CD4-positive, alpha-beta memory T cell (primary cell): ENCODE measurements at regions not wholly inside any gene's neighbourhood (a gene's known extent, or its start where the extent isn't known, plus 50 kb on each side); places are given as distances from the start of the nearest gene placed in this dataset.
A peak's percentile ranks its signal among the peaks of the same experiment; 100 is the strongest.

ENCODE experiments used
- CTCF ChIA-PET: fragments of 350-600 bp; sonication (Branson Sonifier 250); formaldehyde crosslinking; loops from one replicate; lab custom pipeline; 2021; ENCODE audit warnings: inconsistent platforms; ENCODE audit not compliant: partially characterized antibody; lab: Charles Lee
- POLR2A ChIA-PET: fragments of 350-600 bp; sonication (Branson Sonifier 250); formaldehyde crosslinking; loops from one replicate; lab custom pipeline; 2021; ENCODE audit not compliant: partially characterized antibody; lab: Charles Lee
- DNase-seq, 5 donors: peaks; one replicate each; pipeline versions ENCODE4 v3.0.0 to v3.0.0-alpha.2; 2020 to 2022; ENCODE audit warnings: mixed read lengths in 1 of 5
- H3K27ac ChIP-seq: one replicate; pipeline ENCODE4 v1.7.0; 2013; ENCODE audit warnings: low read depth, low read length
- H3K27me3 ChIP-seq: 2 replicates; pipeline ENCODE4 v1.7.0; 2013; ENCODE audit warnings: mild to moderate bottlenecking, low read length, moderate library complexity; ENCODE audit not compliant: insufficient read depth
- H3K36me3 ChIP-seq: 2 replicates; pipeline ENCODE4 v1.7.0; 2013; ENCODE audit warnings: mild to moderate bottlenecking, low read length, moderate library complexity; ENCODE audit not compliant: insufficient read depth
- H3K4me1 ChIP-seq: 2 replicates; pipeline ENCODE4 v1.7.0; 2013; ENCODE audit warnings: mild to moderate bottlenecking, low read length, moderate library complexity; ENCODE audit not compliant: insufficient read depth
- H3K4me3 ChIP-seq, 2 donors: one replicate each; pipeline ENCODE4 v1.7.0; 2013; ENCODE audit warnings: low read length in 2 of 2, mild to moderate bottlenecking in 1 of 2
- H3K9me3 ChIP-seq, 2 donors: one replicate each; pipeline ENCODE4 v1.7.0; 2013; ENCODE audit warnings: low read length in 2 of 2, control low read depth in 1 of 2; ENCODE audit not compliant: control insufficient read depth in 1 of 2
- H3K27ac Mint-ChIP-seq, 7 donors: one replicate each; pipeline ENCODE4 v1.8.0; 2020 to 2021; ENCODE audit warnings: mixed read lengths in 7 of 7, mild to moderate bottlenecking in 6 of 7, inconsistent platforms in 3 of 7, moderate library complexity in 3 of 7
- H3K27me3 Mint-ChIP-seq, 2 donors: one replicate each; pipeline ENCODE4 v1.8.0; 2020 to 2021; ENCODE audit warnings: mixed read lengths in 2 of 2
- H3K36me3 Mint-ChIP-seq, 2 donors: one replicate each; pipeline ENCODE4 v1.8.0; 2020 to 2021; ENCODE audit warnings: mixed read lengths in 2 of 2, inconsistent platforms in 1 of 2, mild to moderate bottlenecking in 1 of 2
- H3K4me1 Mint-ChIP-seq, 4 donors: one replicate each; pipeline ENCODE4 v1.8.0; 2020 to 2021; ENCODE audit warnings: mixed read lengths in 4 of 4, mild to moderate bottlenecking in 1 of 4
- H3K4me3 Mint-ChIP-seq, 8 donors: one replicate each; pipeline ENCODE4 v1.8.0; 2020 to 2021; ENCODE audit warnings: mixed read lengths in 8 of 8, mild to moderate bottlenecking in 7 of 8, moderate library complexity in 6 of 8, inconsistent platforms in 3 of 8
- H3K9me3 Mint-ChIP-seq, 8 donors: one replicate each; pipeline ENCODE4 v1.8.0; 2020 to 2021; ENCODE audit warnings: mixed read lengths in 8 of 8, mild to moderate bottlenecking in 5 of 8, inconsistent platforms in 3 of 8, moderate library complexity in 1 of 8
- intact Hi-C: fragments of 100-400 bp; cut with micrococcal nuclease; formaldehyde crosslinking; loops from one replicate; pipeline ENCODE4 v1.15.1; 2023

DNA sequence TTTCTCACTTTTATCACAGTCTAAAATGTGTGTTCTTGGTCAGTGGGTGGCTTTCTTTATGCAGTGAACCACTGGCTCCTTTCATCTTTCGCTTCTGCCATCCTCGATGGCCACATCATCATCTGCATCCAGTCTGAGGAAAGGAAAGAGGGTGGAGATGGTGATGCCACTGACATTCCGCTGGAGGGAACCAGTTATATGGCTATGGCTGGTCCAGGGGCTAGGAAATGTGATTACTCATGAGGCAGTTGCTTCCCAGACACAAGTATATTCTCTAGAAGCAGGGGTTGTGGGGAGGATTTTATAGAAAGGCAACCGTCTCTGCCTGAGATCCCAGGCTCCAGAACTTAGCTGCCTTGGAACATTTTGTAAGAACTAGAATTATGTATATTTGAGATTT is 246.7 kb upstream of the AZI2 start:
- ChIA-PET POLR2A (no interaction called here), CTCF (no interaction called here)
- Mint-ChIP-seq H3K4me3 (no peak overlapping the region), H3K27me3 (peaks cover 0 to 2% of the 10 kb centered on the region in 2 donors), H3K36me3 (no peaks in the 10 kb centered on the region), H3K27ac (no peak overlapping the region), H3K4me1 (peaks cover 0 to under 1% (median 0%) of the 10 kb centered on the region in 4 donors), H3K9me3 (peaks cover 0 to 3% (median 0%) of the 10 kb centered on the region in 8 donors)
- H3K4me3 ChIP-seq, result no peak overlapping the region
- no peak for DNase-seq
- no peaks in the 10 kb centered on the region for H3K9me3 ChIP-seq
- no peak overlapping the region for H3K27ac ChIP-seq
- no peaks in the 10 kb centered on the region for H3K4me1 ChIP-seq
- H3K36me3 ChIP-seq, result no peaks in the 10 kb centered on the region
- no peaks in the 10 kb centered on the region for H3K27me3 ChIP-seq
- intact Hi-C loops, result no loop called here

GRCh38 chr3:28597452-28597851 is 248.8 kb upstream of the AZI2 start:
- intact Hi-C loops, result no loop called here
- POLR2A ChIA-PET, result no interaction called here

DNA sequence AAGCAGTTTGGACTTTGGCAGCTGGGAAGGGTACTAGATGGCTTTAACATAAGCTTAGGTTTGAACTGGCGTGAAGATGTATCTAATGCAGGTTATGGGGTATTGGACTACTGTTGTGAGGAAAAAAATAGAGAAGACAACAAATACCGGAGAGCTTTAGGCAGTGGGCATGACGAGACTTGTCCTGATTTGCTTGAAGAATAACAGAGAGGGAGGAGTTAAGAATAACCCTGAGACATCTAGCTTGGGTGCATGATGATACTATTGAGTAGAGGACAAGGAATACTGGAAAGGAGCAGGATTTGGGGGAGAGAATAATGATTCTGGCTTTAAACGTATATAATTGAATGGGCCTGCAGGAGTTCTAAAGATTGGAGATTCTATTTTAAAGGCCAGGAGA is 249.5 kb upstream of the AZI2 start:
- Mint-ChIP-seq H3K27me3 (peaks cover 0 to 2% of the 10 kb centered on the region in 2 donors), H3K27ac (no peak overlapping the region), H3K36me3 (no peaks in the 10 kb centered on the region), H3K4me1 (no peaks in the 10 kb centered on the region), H3K9me3 (peaks cover 0 to 3% (median 0%) of the 10 kb centered on the region in 8 donors), H3K4me3 (no peak overlapping the region)
- ChIA-PET POLR2A (no interaction called here), CTCF (no interaction called here)
- H3K4me3 ChIP-seq, result no peak overlapping the region
- no peaks in the 10 kb centered on the region for H3K27me3 ChIP-seq
- intact Hi-C loops, result no loop called here
- no peaks in the 10 kb centered on the region for H3K9me3 ChIP-seq
- DNase-seq, result no peak
- no peak overlapping the region for H3K27ac ChIP-seq
- H3K36me3 ChIP-seq, result no peaks in the 10 kb centered on the region
- H3K4me1 ChIP-seq, result no peaks in the 10 kb centered on the region

More at GRCh38 chr3:28597452-28597851, 248.8 kb upstream of the AZI2 start:
- DNase-seq, result no peak
- Histone ChIP-seq H3K4me3 (no peak overlapping the region), H3K27me3 (no peaks in the 10 kb centered on the region), H3K4me1 (no peaks in the 10 kb centered on the region), H3K27ac (no peak overlapping the region), H3K9me3 (no peaks in the 10 kb centered on the region), H3K36me3 (no peaks in the 10 kb centered on the region)
- Mint-ChIP-seq H3K27me3 (peaks cover 0 to 2% of the 10 kb centered on the region in 2 donors), H3K4me3 (no peak overlapping the region), H3K9me3 (peaks cover 0 to 3% (median 0%) of the 10 kb centered on the region in 8 donors), H3K4me1 (no peaks in the 10 kb centered on the region), H3K27ac (no peak overlapping the region), H3K36me3 (no peaks in the 10 kb centered on the region)
- CTCF ChIA-PET, result no interaction called here

- H3K4me1 ChIP-seq, result no peaks in the 10 kb centered on the region
- Mint-ChIP-seq H3K4me1 (no peaks in the 10 kb centered on the region), H3K4me3 (no peak overlapping the region), H3K36me3 (no peaks in the 10 kb centered on the region), H3K27me3 (peaks cover 0 to 2% of the 10 kb centered on the region in 2 donors), H3K27ac (no peak overlapping the region), H3K9me3 (peaks cover 0 to 3% (median 0%) of the 10 kb centered on the region in 8 donors)
- intact Hi-C loops, result no loop called here
- H3K4me3 ChIP-seq, result no peak overlapping the region
- ChIA-PET CTCF (no interaction called here), POLR2A (no interaction called here)
- no peaks in the 10 kb centered on the region for H3K9me3 ChIP-seq
- H3K27me3 ChIP-seq, result no peaks in the 10 kb centered on the region
- no peak for DNase-seq
- H3K36me3 ChIP-seq, result no peaks in the 10 kb centered on the region
- no peak overlapping the region for H3K27ac ChIP-seq
Observed at GRCh38 chr3:28601291-28601690, 252.7 kb upstream of the AZI2 start.

- H3K9me3 ChIP-seq, result no peaks in the 10 kb centered on the region
- no peaks in the 10 kb centered on the region for H3K9me3 Mint-ChIP-seq
- no peak overlapping the region for H3K27ac Mint-ChIP-seq
- DNase-seq, result no peak
- POLR2A ChIA-PET, result no interaction called here
- H3K36me3 Mint-ChIP-seq, result no peaks in the 10 kb centered on the region
- no peaks in the 10 kb centered on the region for H3K36me3 ChIP-seq
- H3K27me3 ChIP-seq, result no peaks in the 10 kb centered on the region
- H3K4me1 ChIP-seq, result no peaks in the 10 kb centered on the region
- intact Hi-C loops, result no loop called here
- no peak overlapping the region for H3K4me3 ChIP-seq
- no peak overlapping the region for H3K4me3 Mint-ChIP-seq
- CTCF ChIA-PET, result no interaction called here
- H3K27ac ChIP-seq, result no peak overlapping the region
- no peaks in the 10 kb centered on the region for H3K4me1 Mint-ChIP-seq
- H3K27me3 Mint-ChIP-seq, result no peaks in the 10 kb centered on the region
Observed at GRCh38 chr3:28606283-28606682, 257.7 kb upstream of the AZI2 start.

DNA sequence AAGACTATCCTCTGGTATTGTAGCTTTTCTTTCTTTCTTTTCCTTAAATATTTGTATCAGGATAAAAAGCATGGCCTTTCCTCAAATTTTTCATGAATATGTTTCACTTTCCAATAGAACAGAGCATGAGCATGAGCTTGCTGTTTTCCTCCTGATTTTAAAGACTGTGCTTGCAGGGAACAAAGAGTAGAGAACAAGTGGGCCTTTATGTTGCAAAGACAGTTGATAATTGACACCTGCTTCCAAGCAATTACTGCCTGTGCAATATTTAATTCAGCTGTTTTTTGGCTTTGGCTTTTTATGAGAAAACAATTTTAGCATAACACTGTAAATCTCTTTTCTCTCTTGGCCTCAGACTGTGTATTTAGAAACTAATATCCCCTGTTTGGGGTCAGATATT is 263.6 kb upstream of the AZI2 start:
- peaks cover 0 to 3% (median 0%) of the 10 kb centered on the region in 8 donors for H3K9me3 Mint-ChIP-seq
- Histone ChIP-seq H3K9me3 (no peaks in the 10 kb centered on the region), H3K4me3 (no peak overlapping the region), H3K36me3 (no peaks in the 10 kb centered on the region), H3K4me1 (no peaks in the 10 kb centered on the region), H3K27me3 (no peaks in the 10 kb centered on the region), H3K27ac (no peak overlapping the region)
- H3K27ac Mint-ChIP-seq, result no peak overlapping the region
- intact Hi-C loops, result no loop called here
- H3K4me3 Mint-ChIP-seq, result no peak overlapping the region
- no peaks in the 10 kb centered on the region for H3K27me3 Mint-ChIP-seq
- no peak for DNase-seq
- ChIA-PET CTCF (no interaction called here), POLR2A (no interaction called here)
- no peaks in the 10 kb centered on the region for H3K4me1 Mint-ChIP-seq
- H3K36me3 Mint-ChIP-seq, result no peaks in the 10 kb centered on the region

DNA sequence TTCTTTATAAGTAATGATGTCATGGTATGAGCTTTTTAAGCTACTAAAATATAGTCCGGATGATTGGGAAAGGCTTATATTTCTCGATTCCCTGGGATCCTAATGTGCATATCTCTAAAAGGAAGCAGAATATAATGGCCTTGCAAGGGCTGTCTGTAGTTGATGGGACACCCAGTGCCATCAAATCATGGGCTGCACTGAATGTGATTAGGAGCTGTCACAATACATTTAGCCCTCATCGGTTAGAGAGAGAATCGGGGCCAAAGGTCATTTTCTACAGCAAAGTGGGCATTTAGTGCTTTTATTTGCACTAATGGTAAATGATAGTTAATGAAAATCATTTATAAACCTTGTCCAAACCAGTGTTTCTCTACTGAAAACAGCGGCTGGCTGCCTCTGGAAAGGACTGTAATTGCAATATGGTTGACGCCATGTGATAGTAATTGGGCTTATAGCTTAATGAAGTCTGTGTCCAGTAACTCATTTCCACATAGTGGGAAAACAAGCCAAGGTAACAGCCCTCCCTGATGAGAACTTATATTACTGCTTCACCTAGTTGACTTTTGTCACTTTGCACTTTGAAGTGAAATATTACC is 265.0 kb upstream of the AZI2 start:
- H3K4me3 Mint-ChIP-seq, result no peak overlapping the region
- H3K4me1 Mint-ChIP-seq, result no peaks in the 10 kb centered on the region
- CTCF ChIA-PET, result no interaction called here
- no peaks in the 10 kb centered on the region for H3K27me3 Mint-ChIP-seq
- H3K27ac Mint-ChIP-seq, result peak overlapping the region in 1 of 7 donors; percentile 48
- H3K27me3 ChIP-seq, result no peaks in the 10 kb centered on the region
- H3K36me3 Mint-ChIP-seq, result no peaks in the 10 kb centered on the region
- H3K36me3 ChIP-seq, result no peaks in the 10 kb centered on the region
- intact Hi-C loops, result no loop called here
- no peak for DNase-seq
- POLR2A ChIA-PET, result no interaction called here
- H3K4me1 ChIP-seq, result no peaks in the 10 kb centered on the region
- peaks cover 0 to 3% (median 0%) of the 10 kb centered on the region in 8 donors for H3K9me3 Mint-ChIP-seq
- no peaks in the 10 kb centered on the region for H3K9me3 ChIP-seq
- H3K4me3 ChIP-seq, result no peak overlapping the region
- H3K27ac ChIP-seq, result no peak overlapping the region

- no peaks in the 10 kb centered on the region for H3K27me3 ChIP-seq
- Mint-ChIP-seq H3K36me3 (no peaks in the 10 kb centered on the region), H3K9me3 (peaks cover 0 to 12% (median 0%) of the 10 kb centered on the region in 8 donors), H3K4me3 (no peak overlapping the region), H3K27me3 (no peaks in the 10 kb centered on the region), H3K4me1 (no peaks in the 10 kb centered on the region), H3K27ac (no peak overlapping the region)
- no peaks in the 10 kb centered on the region for H3K4me1 ChIP-seq
- ChIA-PET POLR2A (no interaction called here), CTCF (no interaction called here)
- no peaks in the 10 kb centered on the region for H3K9me3 ChIP-seq
- DNase-seq, result no peak
- H3K36me3 ChIP-seq, result no peaks in the 10 kb centered on the region
- no peak overlapping the region for H3K4me3 ChIP-seq
- H3K27ac ChIP-seq, result no peak overlapping the region
- intact Hi-C loops, result no loop called here
Observed at GRCh38 chr3:28615071-28615470, 266.4 kb upstream of the AZI2 start.
